Astrocyte (in vitro differentiated cells and primary cell): ENCODE measurements at regions not wholly inside any gene's neighbourhood (a gene's known extent, or its start where the extent isn't known, plus 50 kb on each side); places are given as distances from the start of the nearest gene placed in this dataset.

Experiments
- DNase-seq: peaks from one replicate; pipeline ENCODE4 v3.0.0-alpha.2; 2010; ENCODE audit warnings: low read depth
- FAIRE-seq: peaks from 2 replicates; lab custom pipeline; 2011; peaks lifted over from hg19 to GRCh38; lab: Jason Lieb, UNC
- H2AFZ ChIP-seq: 2 replicates; pipeline ENCODE4 v1.6.0; 2012; ENCODE audit warnings: low read depth, low read length, inconsistent platforms
- H3K27ac ChIP-seq: 2 replicates; pipeline ENCODE4 v1.5.1; 2011; ENCODE audit warnings: low read depth, low read length, inconsistent platforms
- H3K27me3 ChIP-seq: 2 replicates; pipeline ENCODE4 v1.6.0; 2011; ENCODE audit warnings: low read length, inconsistent platforms; ENCODE audit not compliant: insufficient read depth
- H3K36me3 ChIP-seq: 2 replicates; pipeline ENCODE4 v1.5.1; 2011; ENCODE audit warnings: low read length, inconsistent platforms; ENCODE audit not compliant: insufficient read depth
- H3K4me1 ChIP-seq: 2 replicates; pipeline ENCODE4 v1.5.1; 2011; ENCODE audit warnings: low read length, inconsistent platforms; ENCODE audit not compliant: insufficient read depth
- H3K4me2 ChIP-seq: 2 replicates; pipeline ENCODE4 v1.6.0; 2012; ENCODE audit warnings: low read length, inconsistent platforms
- H3K4me3 ChIP-seq: 2 replicates; pipeline ENCODE4 v1.5.1; 2011; ENCODE audit warnings: low read depth, mild to moderate bottlenecking, low read length, inconsistent platforms; ENCODE audit not compliant: insufficient read depth
- H3K79me2 ChIP-seq: 2 replicates; pipeline ENCODE4 v1.6.0; 2012; ENCODE audit warnings: mild to moderate bottlenecking, low read length, inconsistent platforms; ENCODE audit not compliant: insufficient read depth
- H3K9ac ChIP-seq: 2 replicates; pipeline ENCODE4 v1.6.0; 2012; ENCODE audit warnings: mild to moderate bottlenecking, low read length, inconsistent platforms
- H3K9me3 ChIP-seq: 2 replicates; pipeline ENCODE4 v1.5.1; 2012; ENCODE audit warnings: low read depth, mild to moderate bottlenecking, low read length, inconsistent platforms; ENCODE audit not compliant: insufficient read depth
- H4K20me1 ChIP-seq: 2 replicates; pipeline ENCODE4 v1.6.0; 2012; ENCODE audit warnings: low read length, inconsistent platforms; ENCODE audit not compliant: insufficient read depth
- H3K27ac Mint-ChIP-seq: one replicate; pipeline ENCODE4 v1.8.0; 2021; ENCODE audit warnings: mild to moderate bottlenecking, mixed read lengths; ENCODE audit not compliant: unreplicated experiment
- H3K27me3 Mint-ChIP-seq: one replicate; pipeline ENCODE4 v1.8.0; 2021; ENCODE audit warnings: low read depth, mixed read lengths; ENCODE audit not compliant: unreplicated experiment
- H3K36me3 Mint-ChIP-seq: one replicate; pipeline ENCODE4 v1.8.0; 2021; ENCODE audit warnings: low read depth, mixed read lengths; ENCODE audit not compliant: unreplicated experiment
- H3K4me1 Mint-ChIP-seq: one replicate; pipeline ENCODE4 v1.8.0; 2021; ENCODE audit warnings: low read depth, mixed read lengths; ENCODE audit not compliant: unreplicated experiment
- H3K4me3 Mint-ChIP-seq: one replicate; pipeline ENCODE4 v1.8.0; 2021; ENCODE audit warnings: mild to moderate bottlenecking, moderate library complexity, mixed read lengths; ENCODE audit not compliant: unreplicated experiment
- H3K9me3 Mint-ChIP-seq: one replicate; pipeline ENCODE4 v1.8.0; 2021; ENCODE audit warnings: mild to moderate bottlenecking, mixed read lengths; ENCODE audit not compliant: unreplicated experiment
- EZH2 ChIP-seq: IDR thresholded peaks from 2 replicates; pipeline ENCODE4 v1.6.1; 2012; ENCODE audit warnings: mild to moderate bottlenecking, low read length, inconsistent platforms; ENCODE audit not compliant: insufficient read depth
- TF ChIP-seq, protein P1 (sequence below): IDR thresholded peaks from 2 replicates; pipeline ENCODE4 v1.5.1; 2011; ENCODE audit warnings: low read depth, mild to moderate bottlenecking, inconsistent platforms, low read length, moderate library complexity; ENCODE audit not compliant: insufficient read depth

DNA sequence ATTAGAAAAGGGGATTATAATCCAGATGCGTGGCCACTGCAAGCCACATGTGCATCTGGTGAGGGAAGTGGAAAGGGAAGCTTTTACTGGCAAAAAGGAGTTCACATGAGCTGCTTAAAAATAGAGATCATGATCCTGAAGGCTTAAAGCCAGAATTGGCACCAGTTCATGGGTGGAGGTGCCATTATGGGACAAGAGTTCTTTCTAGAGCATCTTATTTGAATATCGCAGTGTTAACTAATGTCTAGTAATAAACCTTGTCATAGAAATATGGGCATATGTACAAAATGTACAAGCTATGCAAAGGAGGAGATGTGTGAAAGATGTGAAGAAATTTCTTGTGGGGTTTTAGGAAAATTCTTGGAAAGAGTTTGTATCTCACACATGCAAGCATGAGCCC, 178.4 kb upstream of the CBLB start:
- H4K20me1 ChIP-seq, result no peaks in the 10 kb centered on the region
- TF ChIP-seq, protein P1, sequence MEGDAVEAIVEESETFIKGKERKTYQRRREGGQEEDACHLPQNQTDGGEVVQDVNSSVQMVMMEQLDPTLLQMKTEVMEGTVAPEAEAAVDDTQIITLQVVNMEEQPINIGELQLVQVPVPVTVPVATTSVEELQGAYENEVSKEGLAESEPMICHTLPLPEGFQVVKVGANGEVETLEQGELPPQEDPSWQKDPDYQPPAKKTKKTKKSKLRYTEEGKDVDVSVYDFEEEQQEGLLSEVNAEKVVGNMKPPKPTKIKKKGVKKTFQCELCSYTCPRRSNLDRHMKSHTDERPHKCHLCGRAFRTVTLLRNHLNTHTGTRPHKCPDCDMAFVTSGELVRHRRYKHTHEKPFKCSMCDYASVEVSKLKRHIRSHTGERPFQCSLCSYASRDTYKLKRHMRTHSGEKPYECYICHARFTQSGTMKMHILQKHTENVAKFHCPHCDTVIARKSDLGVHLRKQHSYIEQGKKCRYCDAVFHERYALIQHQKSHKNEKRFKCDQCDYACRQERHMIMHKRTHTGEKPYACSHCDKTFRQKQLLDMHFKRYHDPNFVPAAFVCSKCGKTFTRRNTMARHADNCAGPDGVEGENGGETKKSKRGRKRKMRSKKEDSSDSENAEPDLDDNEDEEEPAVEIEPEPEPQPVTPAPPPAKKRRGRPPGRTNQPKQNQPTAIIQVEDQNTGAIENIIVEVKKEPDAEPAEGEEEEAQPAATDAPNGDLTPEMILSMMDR, result no peak
- TF ChIP-seq EZH2, result no peak
- H3K27ac Mint-ChIP-seq, result no peak overlapping the region
- H3K36me3 Mint-ChIP-seq, result no peaks in the 10 kb centered on the region
- H3K27me3 Mint-ChIP-seq, result no peaks in the 10 kb centered on the region
- no peaks in the 10 kb centered on the region for H3K9me3 Mint-ChIP-seq
- H3K9ac ChIP-seq, result no peak overlapping the region
- no peak overlapping the region for H3K4me2 ChIP-seq
- H3K9me3 ChIP-seq, result no peaks in the 10 kb centered on the region
- no peaks in the 10 kb centered on the region for H3K79me2 ChIP-seq
- H3K27ac ChIP-seq, result no peak overlapping the region
- no peak overlapping the region for H2AFZ ChIP-seq
- H3K4me1 Mint-ChIP-seq, result no peaks in the 10 kb centered on the region
- no peaks in the 10 kb centered on the region for H3K36me3 ChIP-seq
- no peak overlapping the region for H3K4me3 ChIP-seq
- H3K4me3 Mint-ChIP-seq, result no peak overlapping the region
- H3K4me1 ChIP-seq, result no peaks in the 10 kb centered on the region
- FAIRE-seq (no peak), DNase-seq (no peak)
- H3K27me3 ChIP-seq, result no peaks in the 10 kb centered on the region

DNA sequence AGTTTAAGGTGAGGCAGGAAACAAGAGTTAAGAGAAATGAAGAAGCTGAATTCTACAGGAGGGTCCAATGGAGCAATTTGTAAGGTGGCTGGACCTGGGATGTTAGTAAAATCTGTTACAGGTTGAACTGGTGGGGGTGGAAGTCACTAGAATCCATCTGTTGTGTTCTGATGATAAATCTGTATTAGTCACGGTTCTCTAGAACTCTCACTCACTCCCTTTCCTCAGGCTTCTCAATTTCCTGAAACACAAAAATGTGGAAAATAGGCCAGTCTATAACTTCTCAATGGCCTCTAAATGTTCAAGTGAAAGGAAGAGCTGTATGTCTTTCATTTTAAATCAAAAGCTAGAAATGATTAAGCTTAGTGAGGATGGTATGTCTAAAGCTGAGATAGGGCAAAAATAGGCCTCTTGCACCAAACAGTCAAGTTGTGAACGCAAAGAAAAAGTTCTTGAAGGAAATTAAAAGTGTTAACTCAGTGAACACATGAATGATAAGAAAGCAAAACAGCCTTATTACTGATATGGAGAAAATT, 180.2 kb upstream of the CBLB start:
- Histone ChIP-seq H3K9me3 (no peaks in the 10 kb centered on the region), H2AFZ (no peak overlapping the region), H3K79me2 (no peaks in the 10 kb centered on the region), H3K4me2 (no peak overlapping the region), H3K36me3 (no peaks in the 10 kb centered on the region), H3K27me3 (no peaks in the 10 kb centered on the region), H3K4me1 (no peaks in the 10 kb centered on the region), H3K27ac (no peak overlapping the region), H3K9ac (no peak overlapping the region), H3K4me3 (no peak overlapping the region), H4K20me1 (no peaks in the 10 kb centered on the region)
- Mint-ChIP-seq H3K27me3 (no peaks in the 10 kb centered on the region), H3K4me3 (no peak overlapping the region), H3K36me3 (no peaks in the 10 kb centered on the region), H3K4me1 (no peaks in the 10 kb centered on the region), H3K27ac (no peak overlapping the region), H3K9me3 (no peaks in the 10 kb centered on the region)
- TF ChIP-seq EZH2, result no peak
- TF ChIP-seq, protein P1, result no peak
- DNase-seq (peak; percentile 11), FAIRE-seq (no peak)

DNA sequence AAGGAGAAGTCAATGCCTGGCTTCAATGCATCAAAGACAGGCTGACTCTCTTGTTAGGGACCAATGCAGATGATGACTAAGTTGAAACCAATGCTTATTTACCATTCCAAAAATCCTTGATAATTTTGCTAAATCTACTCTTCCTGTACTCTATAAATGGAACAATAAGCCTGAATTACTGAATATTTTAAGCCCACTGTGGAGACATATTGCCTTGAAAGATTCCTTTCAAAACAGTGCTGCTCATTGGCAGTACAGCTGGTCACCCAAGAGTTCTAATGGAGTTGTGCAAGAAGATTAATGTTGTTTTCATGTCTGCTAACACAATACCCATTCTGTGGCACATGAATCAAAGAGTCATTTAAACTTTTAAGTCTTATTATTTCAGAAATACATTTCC, 181.0 kb upstream of the CBLB start:
- peak; percentile 22 for DNase-seq
- TF ChIP-seq, protein P1, result no peak
- no peak for TF ChIP-seq EZH2
- H3K36me3 Mint-ChIP-seq, result no peaks in the 10 kb centered on the region
- H3K4me3 Mint-ChIP-seq, result no peak overlapping the region
- H3K9ac ChIP-seq, result no peak overlapping the region
- no peaks in the 10 kb centered on the region for H3K4me1 ChIP-seq
- no peaks in the 10 kb centered on the region for H3K9me3 ChIP-seq
- no peaks in the 10 kb centered on the region for H3K4me1 Mint-ChIP-seq
- no peaks in the 10 kb centered on the region for H3K27me3 ChIP-seq
- H3K36me3 ChIP-seq, result no peaks in the 10 kb centered on the region
- H3K27ac Mint-ChIP-seq, result no peak overlapping the region
- no peak overlapping the region for H2AFZ ChIP-seq
- no peak overlapping the region for H3K4me3 ChIP-seq
- no peaks in the 10 kb centered on the region for H3K79me2 ChIP-seq
- peak; percentile 26 for FAIRE-seq
- no peaks in the 10 kb centered on the region for H3K9me3 Mint-ChIP-seq
- no peak overlapping the region for H3K27ac ChIP-seq
- H3K4me2 ChIP-seq, result no peak overlapping the region
- no peaks in the 10 kb centered on the region for H4K20me1 ChIP-seq
- H3K27me3 Mint-ChIP-seq, result no peaks in the 10 kb centered on the region
